ENCODE measurements at regions not wholly inside any gene's neighbourhood (a gene's known extent, or its start where the extent isn't known, plus 50 kb on each side); places are given as distances from the start of the nearest gene placed in this dataset.

- no peak overlapping the region for H3K27ac ChIP-seq
- no peak overlapping the region for H3K4me3 ChIP-seq
- DNase-seq (no peak), ATAC-seq (no peak)
- H3K27me3 ChIP-seq, result no peaks in the 10 kb centered on the region
- H3K36me3 ChIP-seq, result no peaks in the 10 kb centered on the region
- H3K4me1 ChIP-seq, result no peaks in the 10 kb centered on the region
- intact Hi-C loops (cut with DNase I), result no loop called here
- H3K9me3 ChIP-seq, result no peaks in the 10 kb centered on the region
- TF ChIP-seq, protein P1, sequence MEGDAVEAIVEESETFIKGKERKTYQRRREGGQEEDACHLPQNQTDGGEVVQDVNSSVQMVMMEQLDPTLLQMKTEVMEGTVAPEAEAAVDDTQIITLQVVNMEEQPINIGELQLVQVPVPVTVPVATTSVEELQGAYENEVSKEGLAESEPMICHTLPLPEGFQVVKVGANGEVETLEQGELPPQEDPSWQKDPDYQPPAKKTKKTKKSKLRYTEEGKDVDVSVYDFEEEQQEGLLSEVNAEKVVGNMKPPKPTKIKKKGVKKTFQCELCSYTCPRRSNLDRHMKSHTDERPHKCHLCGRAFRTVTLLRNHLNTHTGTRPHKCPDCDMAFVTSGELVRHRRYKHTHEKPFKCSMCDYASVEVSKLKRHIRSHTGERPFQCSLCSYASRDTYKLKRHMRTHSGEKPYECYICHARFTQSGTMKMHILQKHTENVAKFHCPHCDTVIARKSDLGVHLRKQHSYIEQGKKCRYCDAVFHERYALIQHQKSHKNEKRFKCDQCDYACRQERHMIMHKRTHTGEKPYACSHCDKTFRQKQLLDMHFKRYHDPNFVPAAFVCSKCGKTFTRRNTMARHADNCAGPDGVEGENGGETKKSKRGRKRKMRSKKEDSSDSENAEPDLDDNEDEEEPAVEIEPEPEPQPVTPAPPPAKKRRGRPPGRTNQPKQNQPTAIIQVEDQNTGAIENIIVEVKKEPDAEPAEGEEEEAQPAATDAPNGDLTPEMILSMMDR (IDR thresholded peaks at IDR 0.05), result no peak
Measured at GRCh38 chr11:134784568-134784967, 372.5 kb upstream of the B3GAT1 start.

DNA sequence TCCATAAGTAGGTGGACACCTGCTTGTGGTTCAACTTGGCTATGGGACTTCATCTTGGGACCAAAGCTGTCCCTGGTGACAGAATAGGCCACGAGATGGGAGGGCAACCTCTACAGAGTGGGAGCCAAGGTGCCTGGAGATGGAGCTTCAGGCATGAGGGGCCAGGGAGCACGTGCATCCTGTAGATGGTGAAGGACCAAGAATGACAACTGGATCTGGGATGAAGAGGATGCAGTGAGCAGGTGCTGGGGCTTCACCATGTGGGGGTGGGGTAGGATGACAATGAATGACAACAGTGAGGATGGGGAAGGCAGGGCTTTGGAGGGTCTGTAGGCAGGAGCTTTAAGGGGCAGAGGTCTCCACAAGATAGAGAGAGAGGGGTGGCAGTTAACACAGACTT lies 372.0 kb upstream of the B3GAT1 start:
- Histone ChIP-seq H3K27ac (no peak overlapping the region), H3K9me3 (no peaks in the 10 kb centered on the region), H3K27me3 (no peaks in the 10 kb centered on the region), H3K4me1 (no peaks in the 10 kb centered on the region), H3K36me3 (no peaks in the 10 kb centered on the region), H3K4me3 (no peak overlapping the region)
- intact Hi-C loops (cut with DNase I), result no loop called here
- TF ChIP-seq, protein P1 (IDR thresholded peaks at IDR 0.05), result no peak
- no peak for DNase-seq
- no peak for ATAC-seq

DNA sequence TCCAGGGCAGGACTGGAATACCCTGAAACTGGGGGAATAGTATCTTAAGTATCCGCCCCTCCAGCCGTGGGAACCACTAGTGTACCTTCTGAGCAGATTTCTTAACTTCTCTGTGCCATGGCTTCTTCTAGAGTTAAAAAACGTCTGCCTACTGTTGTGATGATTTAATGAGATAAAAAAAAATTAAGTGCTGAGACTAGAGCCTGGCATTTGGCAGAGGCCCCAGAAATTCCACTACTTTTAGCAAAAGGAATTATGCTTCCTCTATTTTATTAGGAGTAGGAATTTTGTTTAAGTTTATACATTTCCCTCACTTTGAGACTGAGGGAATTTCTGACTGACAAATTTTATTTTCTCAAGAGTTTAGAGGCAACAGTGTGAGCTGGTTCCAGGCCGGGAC lies 371.2 kb upstream of the B3GAT1 start:
- Histone ChIP-seq H3K9me3 (no peaks in the 10 kb centered on the region), H3K4me3 (no peak overlapping the region), H3K4me1 (no peaks in the 10 kb centered on the region), H3K27ac (no peak overlapping the region), H3K36me3 (no peaks in the 10 kb centered on the region), H3K27me3 (no peaks in the 10 kb centered on the region)
- no peak for ATAC-seq
- intact Hi-C loops (cut with DNase I), result no loop called here
- TF ChIP-seq, protein P1 (IDR thresholded peaks at IDR 0.05), result no peak
- no peak for DNase-seq

- Histone ChIP-seq H3K4me1 (no peaks in the 10 kb centered on the region), H3K27ac (no peak overlapping the region), H3K36me3 (no peaks in the 10 kb centered on the region), H3K9me3 (no peaks in the 10 kb centered on the region), H3K27me3 (no peaks in the 10 kb centered on the region), H3K4me3 (no peak overlapping the region)
- intact Hi-C loops (cut with DNase I), result no loop called here
- DNase-seq (peak in 2 of 4 donors; percentile 8 to 34), ATAC-seq (no peak)
- TF ChIP-seq, protein P1 (IDR thresholded peaks at IDR 0.05), result no peak
Measured at GRCh38 chr11:134781380-134781866, 369.4 kb upstream of the B3GAT1 start.

DNA sequence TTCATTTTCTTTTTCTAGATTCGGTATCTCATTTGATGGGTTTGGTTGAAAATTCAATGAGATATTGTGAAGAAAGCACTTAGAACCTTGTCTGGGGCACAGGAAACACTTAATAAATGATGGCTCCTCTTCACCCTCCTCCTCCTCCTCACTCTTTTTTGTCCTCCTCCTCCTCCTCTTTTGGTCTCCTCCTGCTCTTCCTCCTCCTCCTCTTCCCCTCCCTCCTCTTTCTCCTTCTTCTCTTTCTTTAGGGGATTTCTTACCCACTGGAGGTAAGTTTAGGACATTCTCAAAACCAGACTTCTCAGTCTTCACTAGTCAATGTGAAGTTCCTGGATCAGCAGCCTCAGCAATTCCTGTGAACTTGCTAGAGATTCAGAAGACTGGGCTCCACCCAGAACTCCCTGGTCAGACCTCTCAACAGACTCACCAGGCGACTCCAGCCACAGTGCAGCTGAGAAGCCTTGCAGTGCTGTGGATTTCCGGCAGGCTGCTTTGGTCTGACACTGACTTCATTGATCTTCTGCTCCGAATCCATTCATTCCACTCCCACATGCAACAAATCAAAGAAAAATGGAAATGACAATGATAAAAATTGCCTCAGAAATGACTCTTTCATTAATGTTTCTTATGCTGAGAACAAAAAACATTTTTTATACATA lies 368.6 kb upstream of the B3GAT1 start:
- intact Hi-C loops (cut with DNase I), result no loop called here

More for the DNA sequence above, 368.6 kb upstream of the B3GAT1 start:
- DNase-seq (no peak), ATAC-seq (no peak)
- no peaks in the 10 kb centered on the region for H3K4me1 ChIP-seq
- no peak overlapping the region for H3K27ac ChIP-seq
- no peaks in the 10 kb centered on the region for H3K9me3 ChIP-seq
- H3K27me3 ChIP-seq, result no peaks in the 10 kb centered on the region
- H3K4me3 ChIP-seq, result no peak overlapping the region
- TF ChIP-seq, protein P1 (IDR thresholded peaks at IDR 0.05), result no peak
- no peaks in the 10 kb centered on the region for H3K36me3 ChIP-seq

Data from left lung (tissue), 4 donors.